ENCODE measurements at regions not wholly inside any gene's neighbourhood (a gene's known extent, or its start where the extent isn't known, plus 50 kb on each side); places are given as distances from the start of the nearest gene placed in this dataset.

DNA sequence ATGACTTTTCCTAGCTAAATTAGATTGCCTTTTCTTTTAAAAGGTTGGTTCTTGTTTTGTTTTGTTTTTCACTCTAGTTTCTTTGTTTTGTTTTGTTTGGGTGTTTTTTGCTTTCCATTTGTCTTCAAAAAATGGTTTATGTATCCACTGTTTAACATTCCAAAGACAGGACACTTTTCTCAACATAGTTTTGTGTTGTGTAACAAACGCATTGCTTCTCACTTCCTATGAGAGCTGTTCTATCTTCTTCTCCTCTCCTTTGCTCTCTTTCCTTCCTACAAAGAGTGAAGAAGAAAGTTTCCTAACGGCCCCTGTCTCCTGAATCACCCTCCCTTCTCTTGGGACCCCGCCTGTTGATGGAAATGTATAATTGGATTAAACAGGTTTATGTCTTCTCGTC, 539.7 kb downstream of the ACTL7B start:
- Mint-ChIP-seq H3K27me3 (ENCODE audit: low read depth) (no peaks in the 10 kb centered on the region), H3K4me3 (no peak overlapping the region), H3K9me3 (peaks cover 5 to 8% of the 10 kb centered on the region in 2 experiments), H3K27ac (no peak overlapping the region), H3K36me3 (ENCODE audit: insufficient read depth in 1 of 3, low read depth in 3 of 3) (peaks cover 0 to 5% (median 2%) of the 10 kb centered on the region in 3 experiments; a peak in 4 of 7 replicates), H3K4me1 (no peaks in the 10 kb centered on the region)
- Histone ChIP-seq H3K79me1 (ENCODE audit: insufficient read depth, low read depth, low read length, poor library complexity, severe bottlenecking) (no peaks in the 10 kb centered on the region), H4K91ac (ENCODE audit: insufficient read length, low read depth, low read length) (no peak overlapping the region), H2AFZ (ENCODE audit: low read length) (no peak overlapping the region), H3K27ac (ENCODE audit: insufficient read length, low read depth, low read length) (no peak overlapping the region), H3K23me2 (ENCODE audit: insufficient read length, low read depth, low read length, poor library complexity, severe bottlenecking) (no peaks in the 10 kb centered on the region), H4K8ac (replicated peaks; ENCODE audit: insufficient read length, low read depth, low read length) (no peak overlapping the region), H4K20me1 (ENCODE audit: control insufficient read depth, insufficient read depth, insufficient read length) (no peaks in the 10 kb centered on the region), H3K27me3 (ENCODE audit: insufficient read depth, low read length) (no peaks in the 10 kb centered on the region), H3K18ac (ENCODE audit: insufficient read length, low read depth, low read length) (no peak overlapping the region), H4K5ac (ENCODE audit: insufficient read length, low read depth, low read length) (no peak overlapping the region), H3K23ac (ENCODE audit: insufficient read length, low read depth, low read length) (no peak overlapping the region), H3T11ph (ENCODE audit: low read length) (no peak overlapping the region), H2BK120ac (ENCODE audit: low read depth, low read length, poor library complexity, severe bottlenecking) (no peak overlapping the region), H3K4ac (ENCODE audit: low read depth, low read length) (no peak overlapping the region), H3K14ac (ENCODE audit: insufficient read depth, low read length) (no peak overlapping the region), H3K4me2 (ENCODE audit: insufficient read depth, insufficient read length, low read length) (no peak overlapping the region), H3K9ac (ENCODE audit: extremely low read depth, insufficient read length, low read length) (no peak overlapping the region), H3K4me1 (ENCODE audit: insufficient read depth, low read length) (no peaks in the 10 kb centered on the region), H2BK12ac (ENCODE audit: insufficient read length, low read depth, low read length) (no peak overlapping the region), H2BK15ac (ENCODE audit: low read depth, low read length) (no peak overlapping the region), H3K79me2 (ENCODE audit: insufficient read depth, low read length) (no peaks in the 10 kb centered on the region), H2BK20ac (ENCODE audit: low read depth, low read length, poor library complexity, severe bottlenecking) (no peak overlapping the region), H3K9me3 (ENCODE audit: control insufficient read depth, low read depth, low read length) (no peaks in the 10 kb centered on the region), H2AK5ac (ENCODE audit: insufficient read length, low read length) (no peak overlapping the region), H3K56ac (ENCODE audit: insufficient read length, low read depth, low read length) (no peak overlapping the region), H2BK5ac (ENCODE audit: insufficient read length, low read length) (no peak overlapping the region)
- no CpG with 5 or more reads among the region's 4 CpGs for WGBS (ENCODE audit: extremely low coverage, insufficient read length, low lambda C conversion rate)
- no peak for DNase-seq
- TF ChIP-seq, protein P1, sequence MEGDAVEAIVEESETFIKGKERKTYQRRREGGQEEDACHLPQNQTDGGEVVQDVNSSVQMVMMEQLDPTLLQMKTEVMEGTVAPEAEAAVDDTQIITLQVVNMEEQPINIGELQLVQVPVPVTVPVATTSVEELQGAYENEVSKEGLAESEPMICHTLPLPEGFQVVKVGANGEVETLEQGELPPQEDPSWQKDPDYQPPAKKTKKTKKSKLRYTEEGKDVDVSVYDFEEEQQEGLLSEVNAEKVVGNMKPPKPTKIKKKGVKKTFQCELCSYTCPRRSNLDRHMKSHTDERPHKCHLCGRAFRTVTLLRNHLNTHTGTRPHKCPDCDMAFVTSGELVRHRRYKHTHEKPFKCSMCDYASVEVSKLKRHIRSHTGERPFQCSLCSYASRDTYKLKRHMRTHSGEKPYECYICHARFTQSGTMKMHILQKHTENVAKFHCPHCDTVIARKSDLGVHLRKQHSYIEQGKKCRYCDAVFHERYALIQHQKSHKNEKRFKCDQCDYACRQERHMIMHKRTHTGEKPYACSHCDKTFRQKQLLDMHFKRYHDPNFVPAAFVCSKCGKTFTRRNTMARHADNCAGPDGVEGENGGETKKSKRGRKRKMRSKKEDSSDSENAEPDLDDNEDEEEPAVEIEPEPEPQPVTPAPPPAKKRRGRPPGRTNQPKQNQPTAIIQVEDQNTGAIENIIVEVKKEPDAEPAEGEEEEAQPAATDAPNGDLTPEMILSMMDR (conservative IDR thresholded peaks at IDR 0.05), result no peak
